ENCODE measurements at regions not wholly inside any gene's neighbourhood (a gene's known extent, or its start where the extent isn't known, plus 50 kb on each side); places are given as distances from the start of the nearest gene placed in this dataset.

DNA sequence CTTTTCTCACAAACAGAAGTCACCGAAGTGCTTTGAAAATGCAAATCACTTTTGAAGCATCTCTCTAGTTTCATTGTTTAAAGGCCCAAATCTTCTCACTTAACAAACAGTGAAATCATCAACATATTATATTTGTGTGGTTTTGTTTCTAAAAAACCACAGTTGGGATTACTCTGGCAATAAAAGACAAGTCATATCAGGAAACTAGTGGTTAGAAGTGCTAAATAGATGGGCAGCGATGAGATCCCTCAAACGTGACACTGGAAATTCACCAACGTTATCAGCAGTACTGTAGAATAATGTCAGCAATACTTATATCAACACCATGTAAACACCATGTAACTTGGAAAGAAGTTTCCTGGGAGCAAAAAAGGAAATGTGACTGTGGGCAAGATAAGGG lies 893.5 kb downstream of the SUCLG1 start:
- ChIA-PET CTCF (no interaction called here), POLR2A (no interaction called here)
- Mint-ChIP-seq H3K27ac (no peak overlapping the region), H3K27me3 (no peaks in the 10 kb centered on the region), H3K36me3 (no peaks in the 10 kb centered on the region), H3K4me1 (ENCODE audit: low read depth) (no peaks in the 10 kb centered on the region), H3K4me3 (no peak overlapping the region), H3K9me3 (no peaks in the 10 kb centered on the region)
- DNase-seq: no peak
- intact Hi-C loops (cut with micrococcal nuclease): no loop called here

GRCh38 chr2:83565181-83565580 lies 893.9 kb downstream of the SUCLG1 start:
- ChIA-PET POLR2A (no interaction called here), CTCF (no interaction called here)
- Mint-ChIP-seq H3K4me1 (ENCODE audit: low read depth) (no peaks in the 10 kb centered on the region), H3K27me3 (no peaks in the 10 kb centered on the region), H3K9me3 (no peaks in the 10 kb centered on the region), H3K27ac (no peak overlapping the region), H3K36me3 (no peaks in the 10 kb centered on the region), H3K4me3 (no peak overlapping the region)
- intact Hi-C loops (cut with micrococcal nuclease): no loop called here
- no peak for DNase-seq

- intact Hi-C loops (cut with micrococcal nuclease): no loop called here
- Mint-ChIP-seq H3K27ac (no peak overlapping the region), H3K9me3 (peaks cover 8% of the 10 kb centered on the region), H3K4me1 (ENCODE audit: low read depth) (no peaks in the 10 kb centered on the region), H3K27me3 (no peaks in the 10 kb centered on the region), H3K4me3 (no peak overlapping the region), H3K36me3 (no peaks in the 10 kb centered on the region)
- POLR2A ChIA-PET: no interaction called here
- CTCF ChIA-PET: no interaction called here
- DNase-seq: no peak
Observed at GRCh38 chr2:83561592-83561991, 897.5 kb downstream of the SUCLG1 start.

DNA sequence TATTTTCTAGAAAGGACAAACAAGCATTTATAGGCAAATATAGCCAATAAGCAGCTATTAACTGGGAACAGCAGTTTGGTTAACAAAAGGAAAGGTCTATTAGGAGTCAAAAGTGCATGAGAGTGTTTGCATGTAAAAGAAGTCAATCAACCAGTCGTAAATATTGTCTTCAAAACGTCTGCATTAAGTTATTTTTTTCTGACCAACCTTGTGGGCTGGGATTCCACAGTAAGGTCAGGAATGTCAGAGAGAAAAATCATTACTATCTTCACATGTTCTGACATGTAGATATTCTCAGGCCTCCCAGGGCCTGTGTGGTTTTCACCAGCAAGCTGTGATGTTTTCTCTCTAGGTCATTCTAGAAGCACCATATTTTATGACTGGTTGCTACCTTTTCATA lies 922.5 kb downstream of the SUCLG1 start:
- no peaks in the 10 kb centered on the region for H3K36me3 Mint-ChIP-seq
- ChIA-PET POLR2A (no interaction called here), CTCF (no interaction called here)
- DNase-seq: no peak
- H3K9me3 Mint-ChIP-seq: no peaks in the 10 kb centered on the region
- no peak overlapping the region for H3K27ac Mint-ChIP-seq
- H3K4me1 Mint-ChIP-seq (ENCODE audit: low read depth): no peaks in the 10 kb centered on the region
- H3K4me3 Mint-ChIP-seq: no peak overlapping the region
- H3K27me3 Mint-ChIP-seq: no peaks in the 10 kb centered on the region
- intact Hi-C loops (cut with micrococcal nuclease): no loop called here

DNA sequence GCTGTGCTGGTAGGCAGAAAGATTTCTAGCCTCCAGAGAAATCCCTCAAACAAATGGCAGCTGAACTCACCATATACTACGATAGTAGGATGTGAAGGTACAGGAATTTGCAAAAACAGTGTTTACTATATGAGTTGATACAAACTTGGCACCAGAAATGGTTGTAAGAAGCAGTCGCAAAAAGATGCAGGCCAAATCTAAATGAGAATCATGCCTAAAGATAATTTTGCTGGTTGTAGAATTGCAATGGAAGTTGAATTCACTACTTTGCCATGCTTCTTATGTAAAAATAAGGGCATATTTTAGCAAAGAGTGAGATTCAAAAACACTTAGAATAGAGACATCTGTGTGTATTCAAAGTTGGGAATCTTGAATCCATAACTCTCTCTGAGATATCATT lies 924.7 kb downstream of the SUCLG1 start:
- H3K4me1 Mint-ChIP-seq (ENCODE audit: low read depth): no peaks in the 10 kb centered on the region
- CTCF ChIA-PET: no interaction called here
- no peaks in the 10 kb centered on the region for H3K9me3 Mint-ChIP-seq
- DNase-seq: no peak
- no peak overlapping the region for H3K27ac Mint-ChIP-seq
- no peaks in the 10 kb centered on the region for H3K36me3 Mint-ChIP-seq
- POLR2A ChIA-PET: no interaction called here
- no peaks in the 10 kb centered on the region for H3K27me3 Mint-ChIP-seq
- intact Hi-C loops (cut with micrococcal nuclease): no loop called here
- no peak overlapping the region for H3K4me3 Mint-ChIP-seq

DNA sequence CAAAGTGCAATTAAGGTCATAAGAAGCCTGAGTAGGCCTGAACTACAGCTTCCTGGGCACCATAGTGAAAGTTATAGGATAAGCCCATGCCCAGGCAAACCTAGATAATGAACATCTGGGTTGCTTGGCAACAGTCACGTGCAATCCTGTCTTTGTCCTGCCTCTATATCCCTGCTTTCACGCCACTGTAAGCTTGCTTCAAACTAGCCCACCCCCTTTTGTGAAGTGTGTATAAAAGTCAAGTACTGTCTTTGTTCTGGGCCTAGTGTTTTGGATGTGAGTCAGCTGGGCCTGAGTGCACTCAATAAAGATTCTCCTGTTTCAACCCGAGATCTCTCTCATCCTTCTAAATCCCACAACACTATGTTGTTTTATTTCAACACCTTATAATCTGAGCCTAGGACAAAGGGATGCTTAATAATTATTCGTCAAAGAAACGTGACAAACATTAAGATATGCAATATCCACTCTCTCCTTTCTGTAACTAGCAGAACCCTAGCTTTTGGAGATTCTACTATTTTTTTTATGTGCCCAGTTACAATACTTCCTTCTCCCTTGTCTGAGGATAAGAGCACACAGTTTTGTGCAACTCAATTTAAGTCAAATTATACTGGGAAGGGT lies 927.8 kb downstream of the SUCLG1 start:
- Mint-ChIP-seq H3K9me3 (no peaks in the 10 kb centered on the region), H3K27me3 (no peaks in the 10 kb centered on the region), H3K36me3 (no peaks in the 10 kb centered on the region), H3K27ac (no peak overlapping the region), H3K4me1 (ENCODE audit: low read depth) (no peaks in the 10 kb centered on the region), H3K4me3 (no peak overlapping the region)
- no peak for DNase-seq
- intact Hi-C loops (cut with micrococcal nuclease): no loop called here
- POLR2A ChIA-PET: no interaction called here
- CTCF ChIA-PET: no interaction called here

DNA sequence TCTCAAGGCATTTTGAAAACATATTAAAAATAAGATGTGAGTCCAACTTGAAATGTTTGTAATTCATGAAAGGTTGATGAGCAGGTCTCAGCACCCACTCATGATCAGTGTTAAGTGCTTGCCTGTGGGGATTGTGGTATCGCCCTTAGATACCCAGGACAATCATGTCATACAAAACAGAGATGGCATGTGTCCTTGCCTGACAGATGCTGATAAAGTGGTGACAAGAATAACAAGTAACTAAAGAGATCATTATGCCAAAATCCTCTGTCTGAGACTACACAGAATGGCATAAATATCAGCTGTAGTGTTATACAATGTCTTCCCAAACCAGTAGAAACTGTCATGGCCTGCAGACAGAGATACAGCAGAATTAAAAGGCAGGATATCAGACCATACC lies 930.3 kb downstream of the SUCLG1 start:
- intact Hi-C loops (cut with micrococcal nuclease): no loop called here
- Mint-ChIP-seq H3K27ac (no peak overlapping the region), H3K4me1 (ENCODE audit: low read depth) (no peaks in the 10 kb centered on the region), H3K4me3 (no peak overlapping the region), H3K9me3 (no peaks in the 10 kb centered on the region), H3K36me3 (no peaks in the 10 kb centered on the region), H3K27me3 (no peaks in the 10 kb centered on the region)
- ChIA-PET CTCF (no interaction called here), POLR2A (no interaction called here)
- no peak for DNase-seq

DNA sequence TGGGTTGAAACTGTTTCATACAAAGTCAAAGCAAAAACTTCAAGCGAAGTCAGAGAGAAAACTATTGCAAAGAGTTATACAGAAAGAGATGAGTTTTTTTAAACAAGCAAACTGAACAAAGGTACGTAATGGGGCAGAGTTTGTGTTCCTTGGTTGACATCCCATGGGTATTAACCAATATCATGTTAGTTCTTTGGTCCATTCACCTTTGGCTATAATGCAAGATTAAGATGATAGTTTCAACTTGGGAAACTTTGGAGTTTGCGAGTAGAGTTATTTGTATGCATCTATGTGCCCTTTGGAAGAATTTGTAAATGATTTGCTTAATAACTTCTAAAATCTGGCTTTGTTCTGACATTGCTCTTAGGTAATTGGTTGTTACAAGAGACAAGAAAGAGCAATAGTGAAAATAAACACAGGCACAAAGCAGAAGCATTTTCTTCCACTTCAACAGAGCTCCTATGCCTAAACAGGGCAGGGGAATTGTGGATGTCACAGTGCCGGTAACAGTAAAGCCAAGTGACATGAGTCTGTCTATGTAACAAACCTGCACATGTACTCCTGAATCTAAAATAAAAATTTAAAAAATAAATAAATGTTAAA lies 936.1 kb downstream of the SUCLG1 start:
- CTCF ChIA-PET: no interaction called here

DNA sequence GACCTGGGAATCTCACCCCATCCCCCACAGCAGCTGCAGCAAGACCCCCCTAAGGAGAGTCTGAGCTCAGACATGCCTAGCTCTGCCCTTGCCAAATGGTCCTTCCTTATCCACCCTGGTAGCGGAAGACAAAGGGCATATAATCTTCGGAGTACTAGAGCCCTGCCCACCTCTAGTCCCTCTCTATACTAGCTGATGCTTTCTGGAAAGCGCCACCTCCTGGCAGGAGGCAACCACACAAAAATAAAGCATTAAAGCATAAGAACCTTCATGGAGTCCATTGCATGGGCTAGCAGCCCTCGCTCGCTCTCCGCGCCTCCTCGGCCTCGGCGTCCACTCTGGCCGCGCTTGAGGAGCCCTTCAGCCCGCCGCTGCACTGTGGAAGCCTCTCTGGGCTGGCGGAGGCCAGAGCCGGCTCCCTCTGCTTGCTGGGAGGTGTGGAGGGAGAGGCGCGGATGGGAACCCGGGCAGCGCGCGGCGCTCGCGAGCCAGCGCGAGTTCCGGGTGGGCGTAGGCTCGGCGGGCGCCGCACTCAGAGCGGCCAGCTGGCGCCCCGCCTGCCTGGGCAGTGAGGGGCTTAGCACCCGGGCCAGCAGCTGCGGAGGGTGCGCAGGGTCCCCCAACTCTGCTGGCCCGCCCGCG lies 941.2 kb downstream of the SUCLG1 start:
- no peaks in the 10 kb centered on the region for H3K36me3 Mint-ChIP-seq
- no peak overlapping the region for H3K4me3 Mint-ChIP-seq
- H3K27ac Mint-ChIP-seq: no peak overlapping the region
- POLR2A ChIA-PET: no interaction called here
- intact Hi-C loops (cut with micrococcal nuclease): no loop called here
- no peaks in the 10 kb centered on the region for H3K27me3 Mint-ChIP-seq
- no peak for DNase-seq
- peaks cover 19% of the 10 kb centered on the region for H3K9me3 Mint-ChIP-seq
- no peaks in the 10 kb centered on the region for H3K4me1 Mint-ChIP-seq (ENCODE audit: low read depth)
- CTCF ChIA-PET: no interaction called here

More for the DNA sequence above, 936.1 kb downstream of the SUCLG1 start:
- Mint-ChIP-seq H3K27ac (no peak overlapping the region), H3K36me3 (no peaks in the 10 kb centered on the region), H3K27me3 (no peaks in the 10 kb centered on the region), H3K4me3 (no peak overlapping the region), H3K4me1 (ENCODE audit: low read depth) (no peaks in the 10 kb centered on the region), H3K9me3 (peaks cover 8% of the 10 kb centered on the region)
- POLR2A ChIA-PET: no interaction called here
- DNase-seq: no peak
- intact Hi-C loops (cut with micrococcal nuclease): no loop called here

DNA sequence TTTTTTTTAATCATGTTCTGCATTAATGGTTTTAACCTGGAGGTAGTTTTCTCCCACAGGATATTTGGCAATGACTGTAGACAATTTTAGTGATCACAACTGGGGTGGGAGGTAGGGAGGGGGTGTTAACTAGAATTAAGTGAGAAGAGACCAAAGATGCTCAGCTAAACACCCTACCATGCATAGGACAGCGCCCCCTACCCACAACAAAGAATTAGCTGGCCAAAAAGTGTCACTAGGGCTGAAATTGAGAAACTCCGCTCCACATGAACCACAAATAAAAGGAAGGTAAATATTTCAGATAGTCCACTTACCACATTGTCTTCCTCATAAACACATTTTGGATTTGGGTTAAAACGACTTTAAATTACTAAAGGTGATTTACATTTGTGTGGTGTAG lies 942.6 kb downstream of the SUCLG1 start:
- intact Hi-C loops (cut with micrococcal nuclease): no loop called here
- ChIA-PET CTCF (no interaction called here), POLR2A (no interaction called here)
- Mint-ChIP-seq H3K36me3 (no peaks in the 10 kb centered on the region), H3K4me3 (no peak overlapping the region), H3K27ac (no peak overlapping the region), H3K27me3 (no peaks in the 10 kb centered on the region), H3K9me3 (peaks cover 17% of the 10 kb centered on the region), H3K4me1 (ENCODE audit: low read depth) (no peaks in the 10 kb centered on the region)
- no peak for DNase-seq

DNA sequence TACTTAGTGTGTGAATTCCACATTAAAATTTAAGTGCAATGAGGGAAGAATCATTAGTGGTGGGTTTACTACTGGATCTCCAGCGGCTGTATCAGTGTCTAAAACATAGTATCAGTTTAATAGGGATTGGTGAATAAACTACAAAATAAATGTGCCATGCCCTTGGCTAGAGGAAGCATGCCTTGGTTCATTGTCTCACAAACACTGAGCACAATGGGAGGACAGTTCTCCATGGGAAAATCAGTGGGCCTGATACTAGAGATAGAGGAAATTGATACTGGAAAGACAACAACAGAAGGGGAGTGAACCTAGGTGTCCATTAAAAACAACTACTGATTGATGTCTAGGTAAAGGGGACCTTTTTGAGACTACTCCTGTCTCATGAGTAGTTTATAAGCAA lies 971.6 kb downstream of the SUCLG1 start:
- ChIA-PET POLR2A (no interaction called here), CTCF (no interaction called here)
- Mint-ChIP-seq H3K27me3 (no peaks in the 10 kb centered on the region), H3K27ac (no peak overlapping the region), H3K9me3 (peaks cover 5% of the 10 kb centered on the region), H3K4me3 (no peak overlapping the region), H3K36me3 (no peaks in the 10 kb centered on the region), H3K4me1 (ENCODE audit: low read depth) (no peaks in the 10 kb centered on the region)
- no peak for DNase-seq
- intact Hi-C loops (cut with micrococcal nuclease): no loop called here

GRCh38 chr2:83481436-83481835 lies 977.6 kb downstream of the SUCLG1 start:
- Mint-ChIP-seq H3K27me3 (no peaks in the 10 kb centered on the region), H3K36me3 (no peaks in the 10 kb centered on the region), H3K9me3 (peaks cover 2% of the 10 kb centered on the region), H3K4me3 (no peak overlapping the region), H3K27ac (no peak overlapping the region), H3K4me1 (ENCODE audit: low read depth) (no peaks in the 10 kb centered on the region)
- ChIA-PET CTCF (no interaction called here), POLR2A (no interaction called here)
- intact Hi-C loops (cut with micrococcal nuclease): no loop called here
- no peak for DNase-seq

DNA sequence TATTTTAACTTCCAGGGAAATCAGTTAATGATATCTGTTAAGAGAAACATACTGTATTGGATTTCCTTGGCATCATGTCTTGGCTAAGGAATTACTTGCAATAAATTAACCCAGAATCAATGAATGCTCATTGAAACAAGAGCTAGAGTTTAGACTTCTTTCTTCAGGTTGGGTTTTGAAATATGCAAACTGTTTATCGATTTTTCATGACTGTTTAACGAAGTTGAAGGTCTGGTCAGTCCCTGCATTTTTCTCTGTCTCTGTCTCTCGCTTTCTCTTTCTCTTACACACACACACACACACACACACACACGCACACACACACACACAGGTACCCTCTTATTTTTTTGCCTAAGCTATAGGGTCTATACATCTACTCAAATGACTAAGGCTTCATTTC lies 981.0 kb downstream of the SUCLG1 start:
- Mint-ChIP-seq H3K36me3 (no peaks in the 10 kb centered on the region), H3K27ac (no peak overlapping the region), H3K9me3 (no peaks in the 10 kb centered on the region), H3K4me1 (ENCODE audit: low read depth) (no peaks in the 10 kb centered on the region), H3K27me3 (no peaks in the 10 kb centered on the region), H3K4me3 (no peak overlapping the region)
- ChIA-PET CTCF (no interaction called here), POLR2A (no interaction called here)
- intact Hi-C loops (cut with micrococcal nuclease): no loop called here
- no peak for DNase-seq

Measured in activated CD4-positive, alpha-beta memory T cell treated with anti-CD3 and anti-CD28 coated beads for 36 hours (primary cell).